Suppressor macrophage (primary cell): ENCODE measurements at regions not wholly inside any gene's neighbourhood (a gene's known extent, or its start where the extent isn't known, plus 50 kb on each side); places are given as distances from the start of the nearest gene placed in this dataset.

Source experiments
- DNase-seq, 4 experiments: peaks; one replicate each; pipeline ENCODE4 v3.0.0-alpha.2; 2020 to 2022

DNA sequence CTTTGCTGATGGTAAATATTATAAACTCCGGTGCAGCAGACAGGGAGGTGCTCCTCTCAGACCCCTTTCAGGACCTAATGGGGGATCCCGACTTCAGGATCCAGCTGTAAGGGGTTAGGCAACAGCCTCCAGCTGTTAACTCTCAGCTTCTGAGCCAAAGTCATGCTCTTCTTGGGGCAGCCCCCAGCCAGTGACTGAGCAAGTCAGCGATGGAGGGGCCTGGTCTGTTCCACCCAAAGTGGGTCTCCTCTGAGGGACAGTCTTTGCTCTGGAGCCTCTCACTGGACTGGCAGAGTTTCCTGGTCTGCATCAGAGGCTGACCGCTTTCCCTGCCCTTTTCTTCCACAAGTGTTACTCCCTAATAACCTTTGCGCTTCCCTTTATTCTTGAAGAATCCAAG lies 184.2 kb upstream of the DIO3 start:
- DNase-seq, result no peak

DNA sequence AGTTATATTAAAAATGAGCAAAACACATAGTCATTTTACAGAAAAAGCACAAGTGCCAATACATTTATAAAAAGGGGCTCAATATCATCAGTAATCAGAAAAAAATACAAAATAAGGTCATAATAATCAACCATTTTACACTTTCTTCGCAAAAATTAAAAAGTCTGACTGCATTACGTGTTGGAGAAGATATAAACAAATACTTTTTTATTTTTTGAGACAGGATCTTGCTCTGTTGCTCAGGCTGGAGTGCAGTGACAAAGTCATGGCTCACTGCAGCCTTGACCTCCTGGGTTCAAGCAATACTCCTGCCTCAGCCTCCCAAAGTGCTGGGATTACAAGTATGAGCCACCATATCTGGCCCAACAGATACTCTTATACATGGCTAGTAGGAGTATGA lies 181.5 kb upstream of the DIO3 start:
- DNase-seq, result no peak

DNA sequence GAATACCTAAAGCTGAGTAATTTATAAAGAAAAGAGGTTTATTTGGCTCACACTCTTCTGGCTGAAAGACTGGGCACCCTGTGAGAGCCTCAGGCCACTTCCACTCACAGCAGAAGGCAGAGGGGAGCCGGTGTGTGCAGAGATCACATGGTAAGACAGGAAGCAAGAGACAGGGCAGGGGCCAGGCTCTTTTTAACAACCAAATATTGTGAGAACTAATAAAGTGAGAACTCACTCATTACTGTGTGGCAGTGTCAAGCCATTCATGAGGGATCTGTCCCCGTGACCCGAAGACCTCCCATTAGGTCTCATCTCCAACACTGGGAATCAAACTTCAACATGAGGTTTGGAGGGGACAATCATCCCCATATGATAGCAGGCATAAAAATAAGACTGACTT lies 180.8 kb upstream of the DIO3 start:
- DNase-seq, result no peak

DNA sequence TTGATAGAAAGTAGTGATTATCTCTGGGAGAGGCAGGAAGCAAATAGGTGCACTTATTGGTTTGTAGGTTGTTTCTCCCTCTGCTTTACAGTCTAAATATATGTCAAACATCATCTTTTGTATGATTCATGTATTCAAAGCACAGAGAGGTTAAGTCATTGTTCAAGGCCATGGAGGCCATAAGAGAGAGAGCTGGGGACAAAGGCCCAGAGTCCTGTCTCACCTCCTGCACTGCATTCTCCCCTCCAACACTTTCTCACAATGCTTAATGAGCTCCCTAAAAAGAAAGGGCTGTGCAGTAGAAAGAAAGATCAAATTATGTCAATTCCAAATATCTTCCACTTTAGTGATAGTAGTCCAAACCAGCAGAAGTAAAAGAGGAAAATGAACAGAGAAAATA lies 180.4 kb upstream of the DIO3 start:
- DNase-seq, result no peak

DNA sequence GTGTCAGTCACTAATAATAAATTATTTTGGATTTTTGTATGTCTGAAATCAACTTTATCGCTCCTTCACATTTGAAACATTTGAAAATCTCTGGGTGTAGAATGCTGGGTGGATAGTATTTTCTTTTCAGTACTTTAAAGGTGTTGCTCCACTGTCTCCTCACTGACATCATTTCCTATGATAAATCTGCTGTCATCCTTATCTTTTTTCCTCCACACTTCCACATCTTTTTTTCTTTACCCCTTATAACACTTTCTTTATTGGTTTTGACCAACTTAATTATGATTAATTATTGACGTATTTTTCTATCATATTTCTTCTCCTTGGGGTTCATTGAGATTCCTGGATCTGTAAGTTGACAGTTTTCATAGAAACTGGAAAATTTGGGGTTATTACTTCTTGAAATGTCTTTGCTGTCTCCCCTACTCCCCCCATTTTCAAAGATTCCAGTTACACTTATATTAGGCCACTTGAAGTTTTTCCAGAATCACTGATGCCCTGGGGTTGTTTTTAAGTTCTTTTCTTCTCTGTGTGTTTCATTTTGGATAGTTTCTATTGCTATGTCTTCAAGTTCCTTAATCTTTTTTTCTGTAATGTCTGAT lies 177.5 kb upstream of the DIO3 start:
- DNase-seq, result no peak

DNA sequence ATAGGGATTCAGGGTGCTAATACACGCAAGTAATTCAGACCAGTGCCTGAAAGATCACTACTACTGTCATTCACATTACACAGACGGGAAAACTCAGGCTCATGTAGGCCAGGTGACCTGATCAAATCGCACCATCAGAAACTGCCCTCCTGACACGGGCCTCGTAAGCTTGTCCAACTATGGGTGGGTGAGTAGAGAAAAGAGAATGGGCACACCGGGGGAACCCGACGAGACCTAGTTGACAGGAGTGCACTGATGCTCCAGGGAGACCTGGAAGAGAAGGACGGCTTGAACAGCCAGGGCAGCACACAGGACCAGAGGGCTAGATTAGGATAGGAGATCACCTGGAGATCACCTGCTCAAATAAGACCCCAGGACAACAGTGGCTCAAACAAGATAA lies 166.9 kb upstream of the DIO3 start:
- DNase-seq, result no peak

DNA sequence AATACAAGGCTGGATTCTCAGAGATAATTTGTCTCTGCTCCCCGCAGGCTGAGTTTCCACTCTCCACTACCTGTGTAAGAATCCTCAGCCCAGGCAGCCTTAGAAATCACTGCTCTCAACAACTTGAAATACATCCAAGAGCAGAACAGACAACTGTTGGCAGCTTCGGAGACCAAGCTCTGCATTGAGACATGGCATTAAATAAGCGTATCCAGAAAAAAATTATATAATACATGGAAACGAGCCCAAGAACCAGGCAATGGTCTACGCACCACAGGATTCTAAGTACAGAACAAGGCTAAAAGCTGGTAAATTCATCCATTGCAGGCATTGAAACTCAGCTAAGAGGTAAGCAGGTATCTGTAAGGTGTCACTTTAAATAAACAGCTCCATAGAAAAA lies 165.5 kb upstream of the DIO3 start:
- no peak for DNase-seq

DNA sequence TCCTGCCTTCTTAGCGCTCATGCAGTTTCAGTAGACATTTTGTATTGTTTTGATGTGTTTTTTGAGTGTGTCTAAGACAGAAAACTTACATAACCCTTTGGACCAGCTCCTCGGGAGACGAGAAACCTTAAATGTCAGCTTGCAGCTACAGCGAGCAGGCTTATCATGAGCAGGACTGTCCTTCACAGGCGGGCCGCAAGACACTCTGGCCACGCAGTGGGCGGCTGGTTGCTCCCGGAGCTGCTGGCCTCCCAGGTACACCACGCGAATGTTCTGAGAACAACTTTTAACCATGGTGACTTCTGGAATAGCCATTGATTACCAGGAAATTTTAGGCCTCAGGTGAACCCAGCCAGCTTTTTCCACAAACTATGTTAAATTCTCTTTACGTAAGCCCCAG lies 164.1 kb upstream of the DIO3 start:
- no peak for DNase-seq

DNA sequence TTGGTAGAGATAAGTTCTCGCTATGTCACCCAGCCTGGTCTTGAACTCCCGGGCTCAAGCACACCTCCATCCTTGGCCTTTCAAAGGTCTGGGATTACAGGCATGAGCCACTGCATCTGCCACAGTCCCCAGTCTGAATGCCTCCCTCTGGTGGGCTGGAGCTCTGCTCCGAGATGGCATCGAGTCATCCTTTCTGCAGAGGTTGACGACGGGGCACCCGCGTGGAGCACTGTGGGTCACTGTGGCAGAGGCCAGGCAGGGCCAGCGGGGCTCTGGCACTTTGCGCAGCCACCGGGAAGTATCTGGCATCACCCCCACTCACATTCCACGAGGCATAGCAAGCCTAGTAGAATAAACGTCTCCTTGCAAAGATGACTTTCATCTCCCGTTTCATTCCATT lies 163.3 kb upstream of the DIO3 start:
- DNase-seq, result no peak

DNA sequence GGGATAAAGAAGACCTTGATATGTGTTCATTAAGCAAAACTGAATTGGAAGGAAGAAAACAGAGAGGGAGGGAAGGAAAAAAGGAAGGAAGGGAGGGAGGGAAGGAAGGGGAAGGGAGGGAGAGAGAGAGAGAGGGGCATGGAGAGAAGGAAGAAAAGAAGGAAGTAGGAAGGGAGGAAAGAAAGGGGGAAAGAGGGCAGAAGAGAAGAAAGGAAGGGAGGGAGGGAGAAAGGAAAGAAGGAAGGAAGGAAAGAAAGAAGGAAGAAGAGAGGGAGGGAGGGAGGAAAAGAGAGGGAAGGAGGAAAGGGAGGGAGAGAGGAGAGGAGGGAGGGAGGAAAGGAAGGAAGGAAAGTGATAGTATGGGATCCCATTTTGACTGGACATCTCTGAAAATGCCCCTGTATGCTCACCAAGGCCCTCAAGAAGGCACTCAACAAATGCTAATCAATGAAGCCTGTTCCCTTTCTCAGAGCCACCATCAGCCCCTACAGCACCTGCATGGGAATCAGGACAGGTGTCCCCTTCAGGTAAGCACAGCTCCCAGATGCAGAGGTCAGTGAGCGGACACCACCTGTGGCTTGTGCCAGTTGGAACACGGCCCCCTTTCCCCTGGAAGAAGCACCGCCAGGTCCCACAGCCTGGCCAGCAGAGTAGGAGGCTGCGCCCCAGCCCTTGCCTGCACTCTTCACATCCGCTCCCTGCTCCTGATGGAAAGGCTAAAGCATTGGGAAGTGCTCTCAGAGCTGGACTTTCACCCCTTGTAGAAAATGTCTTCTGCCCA lies 161.4 kb upstream of the DIO3 start:
- DNase-seq, result no peak

DNA sequence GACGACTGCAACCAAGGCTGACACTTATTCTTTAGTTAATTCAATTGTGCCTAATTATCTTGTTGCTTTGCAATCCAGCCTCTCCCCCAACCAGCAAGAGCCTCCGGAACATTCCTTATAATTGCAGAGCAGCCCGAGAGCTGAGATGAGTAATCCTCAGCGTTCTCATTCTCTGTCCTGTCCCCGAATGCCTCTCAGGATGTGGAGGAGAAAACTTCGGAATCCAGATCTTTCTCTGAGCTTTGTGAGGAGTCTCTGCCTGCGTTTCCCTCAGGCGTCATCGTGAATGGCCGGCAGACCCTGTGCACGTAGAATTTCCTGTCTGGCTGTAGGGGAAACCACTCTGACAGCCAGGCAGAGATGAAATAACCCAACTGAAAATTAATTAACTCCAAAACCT lies 160.5 kb upstream of the DIO3 start:
- no peak for DNase-seq

DNA sequence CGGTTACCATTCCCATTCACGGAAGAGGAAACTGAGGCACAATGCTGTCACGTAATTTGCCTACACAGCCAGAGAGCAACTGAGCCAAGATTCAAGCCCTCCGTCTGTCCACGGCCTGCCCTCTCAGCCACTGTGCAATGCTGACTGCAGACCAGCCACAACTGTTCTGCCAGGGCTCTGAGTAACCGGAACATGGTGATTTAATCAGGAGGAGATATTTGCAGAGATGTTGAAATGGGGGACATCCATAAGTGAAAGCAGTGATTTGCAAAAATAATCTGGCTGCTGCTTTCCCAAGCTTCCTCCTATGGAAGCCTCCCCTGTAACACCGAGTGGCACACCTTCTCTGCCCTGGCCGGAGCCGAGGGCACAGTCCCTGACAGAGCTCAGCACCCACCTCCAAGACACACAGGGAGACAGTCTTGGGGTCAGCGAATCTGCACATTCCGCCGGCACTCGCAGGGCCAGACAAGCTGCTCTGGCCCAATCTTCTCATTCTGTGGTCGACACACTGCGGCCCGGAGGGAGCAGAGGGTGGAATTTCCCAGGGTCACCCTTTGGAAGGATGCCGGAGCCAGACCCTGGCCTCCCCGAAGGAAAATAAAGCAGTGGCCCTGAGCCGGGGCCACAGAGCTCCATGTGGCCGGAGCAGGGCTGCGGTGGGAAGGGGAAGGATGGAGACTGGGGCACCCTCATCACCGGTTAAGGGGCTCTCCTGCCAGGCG lies 158.2 kb upstream of the DIO3 start:
- no peak for DNase-seq

DNA sequence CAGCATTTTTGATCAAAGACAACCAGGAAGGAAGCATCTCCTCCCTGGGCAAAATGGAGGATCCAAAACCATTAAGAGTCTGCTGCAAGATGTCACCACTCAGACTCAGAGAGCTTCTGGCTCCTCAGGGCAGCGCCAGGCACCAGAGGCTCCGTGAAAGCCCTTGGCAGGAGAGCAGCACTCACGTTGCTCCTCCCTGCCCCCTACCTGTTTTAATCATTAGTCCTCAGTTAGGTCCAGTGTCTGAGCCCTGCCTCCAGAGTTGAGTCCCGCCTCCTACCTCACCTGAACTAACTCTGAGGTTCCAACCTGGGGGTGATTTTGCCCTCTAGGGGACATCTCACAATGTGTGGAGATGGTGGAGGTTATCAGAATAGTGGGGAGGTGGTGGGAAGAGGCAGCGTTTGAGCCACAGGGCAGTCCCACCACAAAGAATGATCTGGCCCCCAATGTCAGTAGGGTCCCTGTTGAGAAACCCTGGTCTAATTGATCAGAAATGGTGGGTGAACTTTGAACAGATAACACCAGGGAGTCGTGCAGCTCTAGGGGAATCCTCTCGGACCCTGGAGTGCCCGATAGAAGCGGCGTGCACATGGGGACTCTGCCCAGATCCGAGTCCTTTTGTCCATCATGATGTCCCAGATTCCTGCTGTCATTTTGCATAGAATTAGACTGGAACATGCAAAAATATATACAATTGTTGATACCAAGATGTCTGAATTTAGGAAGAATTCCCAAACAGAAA lies 156.7 kb upstream of the DIO3 start:
- DNase-seq, result no peak

DNA sequence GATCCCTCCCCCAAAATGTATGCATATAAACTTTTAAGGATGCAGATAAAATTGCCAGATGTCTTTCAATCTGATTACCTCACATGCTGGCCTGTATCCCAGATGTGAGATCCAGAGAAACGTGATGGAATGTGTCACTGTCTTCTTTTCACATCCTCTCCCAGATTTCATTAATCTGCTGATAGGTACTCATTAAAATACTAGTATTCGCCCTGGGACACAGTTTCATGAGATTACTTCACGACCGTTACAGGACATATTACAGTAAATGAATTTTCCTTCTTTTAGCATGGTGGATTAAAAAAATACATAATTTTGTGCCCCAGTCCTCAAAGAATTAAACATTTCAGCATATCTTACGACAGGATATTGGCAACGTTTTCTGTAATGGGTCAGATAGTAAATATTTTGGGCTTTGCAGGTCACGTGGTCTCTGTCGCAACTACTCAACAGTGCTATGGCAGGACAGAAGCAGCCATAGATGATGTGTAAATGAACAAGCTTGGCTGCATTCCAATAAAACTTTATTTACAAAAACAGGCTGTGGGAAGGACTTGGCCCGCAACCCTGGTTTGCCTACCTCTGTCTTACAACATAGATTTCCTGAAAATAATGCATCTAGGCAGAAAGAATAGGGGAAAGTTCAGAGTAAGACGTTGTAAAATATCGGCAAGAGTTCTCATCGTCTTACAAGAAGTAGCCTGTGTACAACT lies 156.0 kb upstream of the DIO3 start:
- no peak for DNase-seq

DNA sequence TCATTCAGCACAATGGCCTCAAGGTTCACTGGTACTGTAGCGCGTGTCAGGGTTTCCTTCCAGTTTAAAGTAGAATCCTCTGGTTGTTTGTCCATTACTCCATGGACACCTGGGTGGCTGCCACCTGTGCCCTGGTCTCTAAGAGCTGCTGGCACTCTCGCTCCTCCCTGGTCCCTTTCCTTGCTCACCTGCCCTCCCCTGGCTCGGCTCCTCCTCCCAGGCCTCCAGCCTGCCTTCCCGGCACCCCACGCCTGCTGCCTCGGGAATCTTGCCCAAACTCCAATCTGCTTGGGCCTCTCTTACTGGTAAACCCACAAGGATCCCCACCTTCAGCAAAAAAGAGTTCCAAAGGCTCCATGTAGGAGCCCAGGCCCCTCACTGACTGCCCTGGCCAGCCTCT lies 154.4 kb upstream of the DIO3 start:
- no peak for DNase-seq

DNA sequence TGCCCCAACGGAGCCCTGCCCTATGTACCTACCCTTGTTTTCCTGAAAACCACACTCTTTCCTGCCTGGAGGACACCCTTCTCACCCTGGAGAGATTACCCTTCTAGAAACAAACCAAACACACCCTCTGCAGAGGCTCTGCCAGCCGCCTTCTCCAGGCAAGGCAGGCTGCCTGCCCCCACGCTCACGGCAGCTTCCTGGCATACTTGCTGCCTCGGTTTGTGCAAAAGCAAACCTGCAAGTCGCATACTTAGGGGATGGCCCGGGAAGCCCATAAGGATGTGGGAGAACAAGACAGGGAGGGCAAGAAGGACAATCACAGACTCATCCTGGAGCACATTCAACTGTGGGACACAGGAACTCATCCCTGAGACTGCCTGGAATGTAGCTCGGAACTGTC lies 154.0 kb upstream of the DIO3 start:
- no peak for DNase-seq

DNA sequence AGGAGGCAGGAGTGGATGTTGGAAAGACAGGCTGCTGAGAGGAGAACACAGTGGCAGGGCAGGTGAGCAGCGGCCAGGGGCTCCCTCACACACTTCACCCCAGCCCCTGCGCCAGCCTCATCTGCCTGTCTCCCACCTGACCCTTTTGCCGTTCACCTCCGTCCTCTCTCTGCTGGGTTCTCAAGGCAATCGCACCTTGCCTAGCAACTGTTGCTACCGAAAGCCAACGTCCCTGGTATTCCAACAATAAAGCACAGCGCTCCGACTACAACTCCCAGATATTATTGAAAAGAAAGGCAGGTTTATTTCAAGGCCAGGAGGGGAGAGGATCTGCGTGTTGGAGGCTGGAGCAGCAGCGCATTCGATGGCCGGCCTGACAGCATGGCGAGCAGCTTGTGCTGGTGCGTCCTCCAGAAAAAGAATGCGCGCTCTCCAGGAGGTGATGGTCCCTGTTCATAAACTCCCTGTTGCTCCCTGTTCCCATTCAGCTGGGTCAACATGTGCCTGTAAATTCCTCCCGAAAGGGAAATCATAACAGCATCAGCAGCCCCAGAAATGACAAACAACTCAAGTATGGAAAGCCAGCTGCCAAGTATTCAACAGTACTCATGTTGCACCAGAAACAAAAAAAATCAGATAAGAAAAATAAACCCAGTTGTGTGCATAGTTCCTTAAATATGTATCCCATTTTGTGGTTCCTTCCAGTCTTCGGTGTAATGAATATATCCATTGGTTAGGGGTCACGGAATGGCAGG lies 153.0 kb upstream of the DIO3 start:
- no peak for DNase-seq

DNA sequence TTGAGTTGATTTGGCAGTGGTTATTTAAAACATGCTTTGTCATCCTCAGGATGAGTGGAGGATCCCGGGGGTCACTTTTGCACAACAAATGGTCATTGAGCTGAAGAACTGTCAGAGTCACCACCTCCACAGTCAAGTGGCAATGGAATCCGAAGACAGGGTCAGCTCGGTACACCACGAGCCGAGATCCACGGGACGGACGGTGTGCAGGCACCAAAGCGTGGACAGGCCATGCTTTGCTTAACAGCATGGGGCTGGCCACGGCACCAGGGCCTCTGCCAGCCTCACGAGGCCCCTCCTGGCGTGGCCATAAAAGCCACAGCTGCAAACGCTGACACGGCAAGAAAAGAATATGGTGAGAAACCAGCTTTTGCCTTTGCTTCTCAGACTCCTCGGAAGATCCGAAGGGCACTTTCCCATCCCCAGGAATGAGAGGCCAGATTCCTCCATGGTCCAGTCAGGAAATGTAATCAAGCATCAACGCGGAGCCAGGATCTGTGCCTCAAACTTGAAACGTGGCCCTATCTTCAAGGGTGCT lies 152.2 kb upstream of the DIO3 start:
- DNase-seq, result no peak

DNA sequence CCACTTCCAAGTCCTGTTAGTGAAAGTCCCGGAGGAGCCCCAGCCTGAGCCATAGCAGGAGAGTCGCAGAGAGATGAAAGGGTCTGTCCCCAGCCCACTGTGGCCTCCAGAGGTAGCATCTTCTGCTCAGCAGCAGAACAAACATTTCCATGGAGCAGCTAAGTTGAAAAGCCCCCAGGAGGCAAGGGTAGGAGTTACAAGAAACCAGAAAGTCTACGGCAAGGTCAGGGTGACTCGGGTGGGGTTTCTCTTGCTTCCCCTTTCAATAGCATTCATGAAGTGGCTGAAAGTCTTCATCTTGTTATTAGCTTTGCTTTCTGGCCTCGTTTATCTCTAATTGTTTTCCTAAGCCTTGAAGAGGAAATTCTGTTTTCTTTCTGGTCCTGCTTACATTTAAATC lies 151.2 kb upstream of the DIO3 start:
- no peak for DNase-seq

DNA sequence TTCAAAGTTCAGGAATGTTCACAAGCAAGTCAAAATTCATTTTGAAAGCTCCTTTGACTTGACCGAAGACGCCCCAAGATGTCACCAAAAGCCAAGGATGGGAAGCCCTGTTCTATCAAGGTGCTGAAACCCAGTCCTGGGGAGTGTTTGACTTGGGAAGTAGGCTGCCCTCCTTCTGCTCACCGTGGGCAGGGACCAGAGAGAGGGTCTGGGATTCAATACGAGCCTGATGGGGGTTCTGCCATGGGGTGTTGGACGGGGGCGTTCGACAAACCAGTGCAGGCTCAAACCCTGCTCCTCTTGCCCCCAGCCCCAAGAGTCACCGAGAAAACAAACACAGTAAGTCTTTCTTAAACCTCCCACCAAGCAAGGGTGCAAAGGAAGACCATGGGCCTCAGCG lies 150.1 kb upstream of the DIO3 start:
- DNase-seq, result no peak

DNA sequence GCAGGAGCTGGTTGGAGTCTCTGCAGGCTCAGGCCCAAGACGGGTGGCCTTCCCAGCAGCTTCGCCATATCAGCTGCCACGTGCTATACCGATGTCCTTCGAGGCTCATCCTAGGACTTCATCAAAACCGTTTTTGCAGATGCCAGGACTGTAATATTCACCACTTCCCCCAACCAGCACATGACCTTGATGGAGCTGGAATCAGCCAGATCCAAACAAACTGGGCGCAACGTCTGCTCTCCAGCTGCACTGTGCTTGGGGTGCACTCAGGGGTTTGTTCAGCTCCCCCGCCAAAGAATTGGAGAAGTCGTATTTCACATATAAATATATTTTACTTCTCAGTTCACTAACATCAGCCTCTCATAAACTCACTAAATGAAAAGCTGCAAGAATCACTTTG lies 149.5 kb upstream of the DIO3 start:
- no peak for DNase-seq

DNA sequence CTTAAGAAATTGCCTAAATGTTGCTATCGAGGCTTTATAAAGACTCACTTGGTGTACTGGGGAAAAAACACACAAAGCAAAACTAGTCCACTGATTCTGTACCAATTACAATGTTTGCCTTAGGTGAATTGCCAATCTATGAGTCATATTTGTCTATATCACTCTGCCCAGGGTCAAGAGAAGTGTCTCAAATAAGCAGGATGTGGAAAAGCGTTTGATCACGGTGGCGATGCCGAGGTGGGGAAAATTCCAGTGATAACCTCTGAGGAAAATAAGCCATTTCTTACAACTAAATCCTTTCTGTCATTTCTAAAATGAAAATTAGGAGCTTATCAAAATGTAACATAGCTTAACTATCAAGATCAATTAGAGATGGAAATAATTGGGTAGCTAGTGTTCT lies 148.6 kb upstream of the DIO3 start:
- DNase-seq, result no peak
